NB4 (cell line): ENCODE measurements at regions not wholly inside any gene's neighbourhood (a gene's known extent, or its start where the extent isn't known, plus 50 kb on each side); places are given as distances from the start of the nearest gene placed in this dataset.

ENCODE experiments used
- DNase-seq: peaks from one replicate; pipeline ENCODE4 v3.0.0; 2010; ENCODE audit warnings: low read depth
- H3K4me3 ChIP-seq: one replicate; pipeline ENCODE4 v1.5.1; 2011; ENCODE audit warnings: mild to moderate bottlenecking, low read depth, low read length, moderate library complexity
- MYC ChIP-seq: IDR thresholded peaks from 2 replicates; pipeline ENCODE4 v1.6.1; 2011; ENCODE audit warnings: low read depth, low read length
- POLR2A ChIP-seq: IDR thresholded peaks from 2 replicates; pipeline ENCODE4 v1.6.1; 2011; ENCODE audit warnings: mild to moderate bottlenecking; ENCODE audit not compliant: insufficient read length; ENCODE audit errors: extremely low read depth
- TF ChIP-seq, protein P1 (sequence below): IDR thresholded peaks from 2 replicates; pipeline ENCODE4 v1.6.1; 2011; ENCODE audit warnings: low read depth, low read length
- TF ChIP-seq, protein P2 (sequence below): IDR thresholded peaks from one replicate; pipeline ENCODE4 v1.5.1; 2012; ENCODE audit warnings: low read depth, low read length

DNA sequence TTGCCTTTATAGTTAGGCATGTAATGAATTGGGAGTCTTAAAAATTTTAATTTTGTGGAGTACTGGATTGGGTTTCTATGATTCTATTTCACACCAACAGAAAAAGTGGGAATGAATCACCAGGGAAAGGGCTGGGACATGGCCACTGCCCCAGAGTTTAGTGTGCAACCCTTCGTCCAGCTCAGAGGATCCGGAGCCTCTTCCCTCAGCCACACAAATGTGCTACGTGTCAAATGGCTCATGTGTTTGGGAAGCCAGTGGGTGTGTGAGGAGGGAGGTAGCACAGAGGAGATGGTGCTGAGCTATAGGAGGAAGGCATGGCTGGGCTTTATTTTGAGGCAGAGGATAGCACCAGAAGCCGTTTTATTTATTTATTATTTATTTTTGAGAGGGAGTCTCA lies 247.3 kb downstream of the SIPA1L2 start:
- H3K4me3 ChIP-seq = no peak overlapping the region
- DNase-seq = no peak
- TF ChIP-seq POLR2A = no peak
- TF ChIP-seq, protein P1, sequence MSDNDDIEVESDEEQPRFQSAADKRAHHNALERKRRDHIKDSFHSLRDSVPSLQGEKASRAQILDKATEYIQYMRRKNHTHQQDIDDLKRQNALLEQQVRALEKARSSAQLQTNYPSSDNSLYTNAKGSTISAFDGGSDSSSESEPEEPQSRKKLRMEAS = no peak
- TF ChIP-seq, protein P2, sequence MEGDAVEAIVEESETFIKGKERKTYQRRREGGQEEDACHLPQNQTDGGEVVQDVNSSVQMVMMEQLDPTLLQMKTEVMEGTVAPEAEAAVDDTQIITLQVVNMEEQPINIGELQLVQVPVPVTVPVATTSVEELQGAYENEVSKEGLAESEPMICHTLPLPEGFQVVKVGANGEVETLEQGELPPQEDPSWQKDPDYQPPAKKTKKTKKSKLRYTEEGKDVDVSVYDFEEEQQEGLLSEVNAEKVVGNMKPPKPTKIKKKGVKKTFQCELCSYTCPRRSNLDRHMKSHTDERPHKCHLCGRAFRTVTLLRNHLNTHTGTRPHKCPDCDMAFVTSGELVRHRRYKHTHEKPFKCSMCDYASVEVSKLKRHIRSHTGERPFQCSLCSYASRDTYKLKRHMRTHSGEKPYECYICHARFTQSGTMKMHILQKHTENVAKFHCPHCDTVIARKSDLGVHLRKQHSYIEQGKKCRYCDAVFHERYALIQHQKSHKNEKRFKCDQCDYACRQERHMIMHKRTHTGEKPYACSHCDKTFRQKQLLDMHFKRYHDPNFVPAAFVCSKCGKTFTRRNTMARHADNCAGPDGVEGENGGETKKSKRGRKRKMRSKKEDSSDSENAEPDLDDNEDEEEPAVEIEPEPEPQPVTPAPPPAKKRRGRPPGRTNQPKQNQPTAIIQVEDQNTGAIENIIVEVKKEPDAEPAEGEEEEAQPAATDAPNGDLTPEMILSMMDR = no peak
- no peak for TF ChIP-seq MYC

DNA sequence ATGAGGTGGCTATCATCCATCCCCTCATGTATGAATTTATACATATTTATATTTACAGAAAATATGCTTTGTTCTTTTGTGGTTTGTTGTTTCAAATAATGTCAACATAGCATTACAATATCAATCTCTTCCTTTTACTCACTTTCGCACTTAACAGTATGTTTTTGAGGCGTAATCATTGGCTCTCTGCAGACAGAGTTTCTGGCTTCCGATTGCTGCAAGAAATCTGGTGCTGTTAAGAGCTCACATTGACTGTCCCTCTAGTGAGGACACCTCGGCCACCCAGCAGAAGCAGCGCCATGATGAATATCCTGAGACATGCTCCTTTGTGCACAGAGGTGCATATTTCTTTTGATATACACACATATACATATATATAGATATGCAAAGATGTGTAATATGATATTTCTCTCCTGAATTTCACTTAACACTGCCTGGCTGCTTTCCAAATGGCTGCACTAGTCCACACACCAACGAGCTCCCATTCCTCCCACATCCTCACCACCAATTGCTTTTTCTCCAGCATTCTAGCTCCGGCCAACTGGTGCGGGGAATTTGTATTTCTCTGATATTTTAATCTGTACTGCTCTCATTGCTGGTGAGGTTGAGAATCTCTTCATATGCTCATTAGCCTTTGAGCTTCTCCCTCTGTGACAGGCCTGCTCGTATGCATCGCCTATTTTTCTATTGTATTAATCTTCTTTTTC lies 248.4 kb downstream of the SIPA1L2 start:
- no peak for DNase-seq
- H3K4me3 ChIP-seq = no peak overlapping the region
- TF ChIP-seq POLR2A = no peak
- TF ChIP-seq MYC = no peak
- TF ChIP-seq, protein P2 = no peak
- TF ChIP-seq, protein P1 = no peak

DNA sequence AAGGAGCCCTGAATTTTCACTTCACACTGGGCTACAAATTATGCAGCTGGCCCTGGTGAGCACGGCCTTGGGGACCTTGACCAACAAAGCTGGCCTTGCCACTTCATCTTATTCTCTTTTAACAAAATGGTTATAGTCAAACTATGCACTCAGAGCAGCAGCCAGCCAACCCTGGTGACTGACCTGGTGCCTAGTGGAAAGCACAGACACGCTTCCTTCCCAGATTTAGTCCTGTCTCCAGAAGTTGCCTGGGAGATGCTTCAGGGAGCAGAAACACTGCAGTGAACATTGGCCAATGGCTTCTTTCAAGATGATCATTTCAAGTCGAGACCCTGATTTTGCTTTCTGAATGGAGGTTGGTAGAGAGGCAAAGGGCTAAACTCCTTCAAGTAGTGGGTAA lies 249.3 kb downstream of the SIPA1L2 start:
- H3K4me3 ChIP-seq = no peak overlapping the region
- TF ChIP-seq, protein P2 = no peak
- no peak for DNase-seq

DNA sequence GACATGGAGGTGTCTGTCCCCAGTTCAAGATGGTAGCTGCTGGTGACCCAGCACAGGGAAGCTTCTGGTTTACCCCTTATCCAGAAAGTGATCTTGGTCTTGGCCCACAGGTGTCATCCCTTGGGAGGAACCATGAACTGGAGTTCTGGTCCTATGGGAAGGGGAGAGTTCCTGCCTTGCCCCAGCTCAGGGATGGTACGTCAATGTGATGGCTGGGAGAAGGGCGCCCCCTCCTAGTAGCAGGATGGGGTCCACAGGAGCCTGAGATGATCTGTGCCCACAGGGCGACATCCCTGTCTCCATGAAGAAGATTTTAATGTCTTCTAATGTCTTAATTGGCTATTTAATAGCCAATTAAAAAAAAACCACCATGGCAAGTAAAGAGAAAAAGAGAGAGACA lies 249.8 kb downstream of the SIPA1L2 start:
- TF ChIP-seq POLR2A (no peak), MYC (no peak)
- TF ChIP-seq, protein P1 = no peak
- TF ChIP-seq, protein P2 = no peak
- no peak for DNase-seq
- no peak overlapping the region for H3K4me3 ChIP-seq

DNA sequence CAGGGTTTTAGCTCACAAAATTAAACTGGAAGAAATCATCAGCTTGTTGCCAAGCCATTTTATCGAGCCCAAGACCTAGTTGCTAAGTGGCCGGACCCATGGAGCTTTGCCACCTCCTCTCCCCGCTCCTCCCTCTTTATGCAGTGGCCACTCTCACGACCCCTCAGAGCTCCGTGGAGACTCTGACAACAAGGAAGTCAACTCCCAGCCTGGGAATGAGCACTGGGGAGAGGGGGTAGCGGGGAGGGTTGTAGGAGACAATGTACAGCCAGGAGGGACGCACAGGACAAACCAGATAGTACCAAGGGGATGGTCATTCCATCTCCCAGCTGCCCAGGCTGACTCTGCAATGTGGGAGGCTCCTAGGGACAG lies 250.9 kb downstream of the SIPA1L2 start:
- TF ChIP-seq, protein P2 = no peak
- TF ChIP-seq, protein P1 = no peak
- TF ChIP-seq POLR2A (no peak), MYC (no peak)
- no peak for DNase-seq
- no peak overlapping the region for H3K4me3 ChIP-seq
